ENCODE measurements at regions not wholly inside any gene's neighbourhood (a gene's known extent, or its start where the extent isn't known, plus 50 kb on each side); places are given as distances from the start of the nearest gene placed in this dataset.
A peak's percentile ranks its signal among the peaks of the same experiment; 100 is the strongest.

DNA sequence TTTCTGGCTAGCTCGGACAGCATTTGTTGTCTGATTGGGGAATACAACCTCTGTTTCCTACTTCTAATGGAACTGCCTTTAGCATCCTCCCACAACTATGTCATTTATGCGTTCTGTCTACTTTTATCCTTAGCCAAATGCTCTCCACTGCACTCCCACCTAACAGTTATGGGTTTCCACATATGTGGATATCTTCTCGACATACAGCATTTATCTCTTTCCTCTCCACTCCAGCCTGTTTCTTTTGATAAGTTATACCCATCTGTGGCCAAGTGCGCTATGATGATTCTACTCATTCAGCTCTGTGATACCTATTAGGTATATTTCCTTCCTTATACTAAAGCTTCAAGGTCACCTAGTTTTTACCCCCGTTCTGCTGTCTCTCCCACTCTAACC, 122.2 kb upstream of the NAP1L1 start:
- Histone ChIP-seq H3K4me2 (no peak overlapping the region), H3K27me3 (no peaks in the 10 kb centered on the region), H3K9ac (no peak overlapping the region), H3K9me3 (replicated peaks in 1 of 11) (peaks cover 5 to 21% (median 12%) of the 10 kb centered on the region in 11 experiments; a peak in 16 of 22 replicates), H3K4me3 (no peak overlapping the region), H3K4me1 (peaks cover 10 to 15% (median 13%) of the 10 kb centered on the region in 10 experiments), H3K36me3 (no peaks in the 10 kb centered on the region), H4K20me1 (no peaks in the 10 kb centered on the region), H3K27ac (no peak overlapping the region)
- no peak for TF ChIP-seq Cebpa-rat (IDR thresholded peaks at IDR 0.05)

DNA sequence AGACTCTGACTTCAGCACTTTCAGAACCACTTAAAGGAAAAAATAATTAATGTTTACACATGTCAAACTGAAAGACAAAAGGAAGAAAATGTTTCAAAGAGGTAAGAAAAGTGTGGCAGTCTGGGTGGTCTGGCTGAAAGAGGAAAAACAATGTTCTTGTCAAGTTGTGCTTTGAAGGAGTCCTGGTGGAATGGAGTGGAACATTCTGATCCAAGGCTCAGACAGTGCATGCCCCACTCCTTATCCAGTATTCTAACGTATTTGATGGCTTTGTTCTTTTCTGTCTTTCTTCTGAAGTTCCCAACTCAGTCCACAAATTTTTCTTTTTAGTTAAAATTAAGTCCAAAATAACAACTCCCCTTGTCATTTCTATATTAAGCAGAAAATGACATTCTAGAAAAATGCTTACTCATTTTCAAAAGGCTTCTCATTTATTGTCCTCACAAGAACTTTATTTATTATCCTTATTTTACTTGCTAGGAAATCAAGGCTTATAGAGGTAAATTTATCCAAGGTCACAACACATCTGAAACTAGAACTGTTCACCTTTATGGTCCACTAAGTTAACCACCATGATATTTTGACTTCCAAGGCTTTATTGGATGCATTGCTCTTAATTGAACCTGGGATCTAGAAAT, 121.7 kb upstream of the NAP1L1 start:
- H3K9ac ChIP-seq = no peak overlapping the region
- no peak for TF ChIP-seq Cebpa-rat (IDR thresholded peaks at IDR 0.05)
- no peak overlapping the region for H3K27ac ChIP-seq
- no peaks in the 10 kb centered on the region for H3K27me3 ChIP-seq
- H4K20me1 ChIP-seq = no peaks in the 10 kb centered on the region
- no peak overlapping the region for H3K4me2 ChIP-seq
- peaks cover 5 to 21% (median 12%) of the 10 kb centered on the region in 11 experiments; a peak in 16 of 22 replicates for H3K9me3 ChIP-seq (replicated peaks in 1 of 11)
- no peaks in the 10 kb centered on the region for H3K36me3 ChIP-seq
- peaks cover 14 to 20% (median 19%) of the 10 kb centered on the region in 10 experiments for H3K4me1 ChIP-seq
- H3K4me3 ChIP-seq = no peak overlapping the region

DNA sequence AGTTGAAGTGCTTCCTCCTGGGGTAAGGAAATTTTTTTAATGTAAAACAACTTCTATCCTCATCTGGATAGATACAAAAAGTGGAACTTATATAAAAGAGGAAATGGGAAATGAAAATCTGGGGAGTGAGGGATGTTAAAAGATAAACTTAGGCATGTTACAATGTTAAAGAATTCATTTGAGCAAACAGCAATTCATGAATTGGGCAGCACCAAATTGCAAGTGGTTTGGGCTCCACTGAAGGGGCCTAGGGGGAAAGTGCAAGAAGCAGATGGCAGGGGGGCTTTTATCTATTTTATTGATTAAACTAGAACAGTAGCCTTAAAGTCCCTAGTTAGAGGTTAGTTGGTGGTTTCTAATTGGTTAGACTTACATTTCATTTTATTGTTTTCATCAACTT, 118.1 kb upstream of the NAP1L1 start:
- no peak for TF ChIP-seq Cebpa-rat (IDR thresholded peaks at IDR 0.05)

DNA sequence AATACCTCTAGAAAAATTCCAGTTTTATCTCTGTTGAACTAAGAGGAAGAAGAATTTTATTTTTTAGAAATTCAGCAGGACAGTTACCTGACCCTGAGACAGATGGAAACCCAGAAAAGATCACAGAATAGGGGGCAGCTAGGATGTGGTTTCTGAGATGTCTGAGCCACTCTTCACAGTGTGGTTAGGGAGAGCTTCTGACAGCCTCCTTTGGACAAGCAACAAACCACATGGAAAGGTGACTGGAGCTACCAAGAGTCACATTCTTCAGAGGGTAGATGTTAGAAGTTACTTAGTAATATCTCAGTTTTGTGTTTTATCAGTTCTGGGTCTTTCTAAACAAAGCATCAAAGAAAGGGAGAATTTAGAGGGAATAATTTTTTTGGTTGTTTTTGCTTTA, 117.3 kb upstream of the NAP1L1 start:
- TF ChIP-seq Cebpa-rat (IDR thresholded peaks at IDR 0.05) = no peak
- H3K4me3 ChIP-seq = no peak overlapping the region
- peaks cover 14 to 25% (median 20%) of the 10 kb centered on the region in 10 experiments for H3K4me1 ChIP-seq
- H3K27ac ChIP-seq = peak overlapping the region in 2 of 11 experiments; percentile 7 to 20; a peak in 1 of 22 replicates
- H3K4me2 ChIP-seq = peak overlapping the region; percentile 19 to 74 (median 62); a peak in 20 of 22 replicates
- 0 out of 22 replicates have a peak overlapping the region, but pooled peaks of 1 of the 11 experiments have one; percentile 27 for H3K9ac ChIP-seq
- no peaks in the 10 kb centered on the region for H4K20me1 ChIP-seq
- H3K36me3 ChIP-seq = no peaks in the 10 kb centered on the region
- peaks cover 30 to 54% (median 40%) of the 10 kb centered on the region in 11 experiments for H3K9me3 ChIP-seq (replicated peaks in 1 of 11)
- no peaks in the 10 kb centered on the region for H3K27me3 ChIP-seq

More for the DNA sequence above, 118.1 kb upstream of the NAP1L1 start:
- Histone ChIP-seq H3K36me3 (no peaks in the 10 kb centered on the region), H3K9ac (no peak overlapping the region), H3K9me3 (replicated peaks in 1 of 11) (peaks cover 30 to 46% (median 40%) of the 10 kb centered on the region in 11 experiments), H3K27ac (no peak overlapping the region), H3K4me2 (peak overlapping the region in 10 of 11 experiments; percentile 3 to 74 (median 62); a peak in 16 of 22 replicates), H3K4me1 (peaks cover 14 to 21% (median 20%) of the 10 kb centered on the region in 10 experiments), H4K20me1 (no peaks in the 10 kb centered on the region), H3K27me3 (no peaks in the 10 kb centered on the region), H3K4me3 (no peak overlapping the region)

DNA sequence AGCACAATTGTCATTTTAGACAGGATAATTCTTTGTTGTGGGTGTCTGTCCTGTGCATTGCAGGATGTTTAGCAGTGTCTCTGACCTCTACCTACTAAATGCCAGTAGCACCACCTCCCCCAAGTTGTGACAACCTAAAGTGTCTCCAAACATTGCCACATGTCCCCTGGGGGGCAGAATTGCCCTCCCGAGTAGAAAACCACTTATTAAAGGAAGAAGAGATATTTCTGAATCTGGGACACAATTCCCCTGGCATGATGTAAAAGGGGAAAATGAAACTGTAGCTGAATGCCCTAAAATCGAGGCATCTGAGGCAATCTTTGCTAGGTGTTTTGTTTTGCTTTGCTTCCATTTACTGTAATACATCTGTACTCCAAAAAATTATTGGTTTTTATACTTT, 116.8 kb upstream of the NAP1L1 start:
- Histone ChIP-seq H4K20me1 (no peaks in the 10 kb centered on the region), H3K4me1 (peaks cover 14 to 25% (median 20%) of the 10 kb centered on the region in 10 experiments), H3K27me3 (no peaks in the 10 kb centered on the region), H3K4me2 (peak overlapping the region; percentile 19 to 74 (median 62); a peak in 18 of 22 replicates), H3K27ac (peak overlapping the region in 2 of 11 experiments; percentile 7 to 20; a peak in 1 of 22 replicates), H3K9ac (0 out of 22 replicates have a peak overlapping the region, but pooled peaks of 1 of the 11 experiments have one; percentile 27), H3K36me3 (no peaks in the 10 kb centered on the region), H3K9me3 (replicated peaks in 1 of 11) (peaks cover 30 to 54% (median 40%) of the 10 kb centered on the region in 11 experiments), H3K4me3 (no peak overlapping the region)
- TF ChIP-seq Cebpa-rat (IDR thresholded peaks at IDR 0.05) = peak in 1 of 11 experiments; percentile 29; a peak in 1 of 22 replicates

DNA sequence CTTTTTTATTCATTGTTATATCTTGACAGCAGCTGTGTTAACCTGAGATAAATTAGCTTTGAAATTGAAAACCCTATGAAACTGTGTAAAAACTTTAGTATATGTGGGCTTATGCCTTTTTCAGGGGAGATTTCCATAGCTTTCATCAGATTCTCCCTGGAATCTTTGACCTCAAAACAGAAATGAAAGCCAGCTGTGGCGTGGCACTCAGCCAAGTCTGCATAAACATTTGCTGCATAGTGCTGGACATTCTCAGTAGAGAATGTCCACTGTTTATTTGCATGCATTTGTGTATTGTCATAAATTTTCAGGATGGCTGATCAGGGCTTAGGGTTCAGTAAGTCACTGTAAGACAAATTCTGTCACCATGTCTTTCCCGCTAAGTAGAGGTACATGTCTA, 115.3 kb upstream of the NAP1L1 start:
- Histone ChIP-seq H3K4me1 (peaks cover 14 to 25% (median 20%) of the 10 kb centered on the region in 10 experiments), H3K4me3 (no peak overlapping the region), H3K27ac (no peak overlapping the region), H3K27me3 (no peaks in the 10 kb centered on the region), H3K36me3 (no peaks in the 10 kb centered on the region), H3K9ac (no peak overlapping the region), H4K20me1 (no peaks in the 10 kb centered on the region), H3K4me2 (no peak overlapping the region), H3K9me3 (replicated peaks in 1 of 11) (peaks cover 30 to 58% (median 40%) of the 10 kb centered on the region in 11 experiments)
- no peak for TF ChIP-seq Cebpa-rat (IDR thresholded peaks at IDR 0.05)

DNA sequence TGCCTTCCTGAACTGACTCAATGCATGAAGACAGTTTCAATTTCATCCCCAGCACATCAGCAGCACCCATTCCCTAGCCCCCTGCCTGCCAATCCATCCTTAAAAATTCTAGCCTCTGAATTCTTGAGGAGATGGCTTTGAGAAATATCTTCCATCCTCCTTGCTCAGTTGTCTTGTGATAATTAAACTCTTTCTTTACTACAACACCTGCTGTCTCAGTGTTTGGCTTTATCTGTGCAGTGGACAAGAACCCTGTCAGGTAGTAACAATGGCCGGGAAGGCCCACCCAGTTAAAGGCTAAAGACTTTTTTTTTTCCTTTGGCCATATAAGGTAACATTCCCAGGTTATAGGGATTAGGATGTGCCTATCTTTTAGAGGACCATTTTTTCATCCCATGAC, 114.4 kb upstream of the NAP1L1 start:
- peaks cover 14 to 25% (median 20%) of the 10 kb centered on the region in 10 experiments for H3K4me1 ChIP-seq
- no peak overlapping the region for H3K4me3 ChIP-seq
- no peaks in the 10 kb centered on the region for H4K20me1 ChIP-seq
- no peak overlapping the region for H3K27ac ChIP-seq
- no peaks in the 10 kb centered on the region for H3K36me3 ChIP-seq
- no peak overlapping the region for H3K4me2 ChIP-seq
- peaks cover 30 to 55% (median 39%) of the 10 kb centered on the region in 11 experiments for H3K9me3 ChIP-seq (replicated peaks in 1 of 11)
- no peak for TF ChIP-seq Cebpa-rat (IDR thresholded peaks at IDR 0.05)
- H3K27me3 ChIP-seq = no peaks in the 10 kb centered on the region
- no peak overlapping the region for H3K9ac ChIP-seq

DNA sequence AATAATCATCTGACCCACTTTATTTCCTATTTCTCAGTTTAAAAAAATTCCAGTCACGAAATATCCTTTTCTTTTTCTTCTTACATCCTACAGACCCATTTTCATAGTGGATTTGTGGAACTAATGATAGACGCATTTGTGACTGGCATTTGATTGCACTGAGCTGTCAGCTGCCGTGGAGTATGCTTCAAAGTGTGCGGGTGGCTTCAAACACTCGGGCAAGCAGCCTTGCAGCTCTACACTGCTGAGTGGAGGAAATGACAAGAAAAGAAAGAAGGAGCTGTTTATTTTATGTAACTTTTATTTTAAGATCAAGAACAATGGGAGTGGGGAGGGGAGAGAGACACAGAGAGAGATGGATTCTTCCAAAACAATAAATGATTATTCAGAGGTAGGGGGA, 112.8 kb upstream of the NAP1L1 start:
- Histone ChIP-seq H3K4me1 (peaks cover 10 to 21% (median 13%) of the 10 kb centered on the region in 10 experiments), H3K4me2 (no peak overlapping the region), H4K20me1 (no peaks in the 10 kb centered on the region), H3K9ac (no peak overlapping the region), H3K9me3 (replicated peaks in 1 of 11) (peaks cover 23 to 42% (median 29%) of the 10 kb centered on the region in 11 experiments), H3K36me3 (no peaks in the 10 kb centered on the region), H3K27ac (no peak overlapping the region), H3K27me3 (no peaks in the 10 kb centered on the region), H3K4me3 (no peak overlapping the region)
- no peak for TF ChIP-seq Cebpa-rat (IDR thresholded peaks at IDR 0.05)

DNA sequence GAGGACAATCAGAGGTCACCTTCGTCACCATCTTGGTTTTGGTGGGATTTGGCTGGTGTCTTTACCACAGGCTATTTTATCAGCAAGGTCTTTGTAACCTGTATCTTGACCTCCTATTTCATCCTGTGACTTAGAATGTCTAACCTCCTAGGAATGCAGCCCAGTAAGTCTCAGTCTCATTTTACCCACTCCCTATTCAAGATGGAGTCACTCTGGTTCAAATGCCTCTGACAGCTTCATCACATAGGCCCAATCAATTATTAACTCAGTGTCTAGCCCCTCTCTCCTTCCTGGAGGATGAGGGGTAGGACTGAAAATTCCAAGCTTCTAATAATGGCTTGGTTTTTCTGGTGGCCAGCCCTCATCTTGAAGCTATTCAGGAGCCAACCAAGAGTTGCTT, 111.4 kb upstream of the NAP1L1 start:
- Histone ChIP-seq H3K4me2 (no peak overlapping the region), H4K20me1 (no peaks in the 10 kb centered on the region), H3K27me3 (no peaks in the 10 kb centered on the region), H3K9ac (no peak overlapping the region), H3K36me3 (no peaks in the 10 kb centered on the region), H3K27ac (no peak overlapping the region), H3K9me3 (replicated peaks in 1 of 11) (peaks cover 23 to 42% (median 29%) of the 10 kb centered on the region in 11 experiments), H3K4me3 (no peak overlapping the region), H3K4me1 (peaks cover 0 to 7% (median 0%) of the 10 kb centered on the region in 10 experiments; a peak in 4 of 20 replicates)
- no peak for TF ChIP-seq Cebpa-rat (IDR thresholded peaks at IDR 0.05)
